IMR-90 (cell line): ENCODE measurements at regions not wholly inside any gene's neighbourhood (a gene's known extent, or its start where the extent isn't known, plus 50 kb on each side); places are given as distances from the start of the nearest gene placed in this dataset.

ENCODE experiments used
- BHLHE40 ChIP-seq: fragments of 150-350 bp; IDR thresholded peaks from 2 replicates; pipeline ENCODE4 v1.6.1; 2016; ENCODE audit warnings: mild to moderate bottlenecking, low read depth, low read length
- FOS ChIP-seq: fragments of 150-350 bp; IDR thresholded peaks from 2 replicates; pipeline ENCODE4 v1.6.1; 2016; ENCODE audit warnings: low read depth, low read length
- MAFK ChIP-seq: IDR thresholded peaks from 2 replicates; pipeline ENCODE4 v1.6.1; 2012; ENCODE audit warnings: low read depth, low read length, improper control_type of control experiment
- MAZ ChIP-seq: IDR thresholded peaks from 2 replicates; pipeline ENCODE4 v1.6.1; 2012; ENCODE audit warnings: low read depth, mild to moderate bottlenecking, low read length, improper control_type of control experiment, moderate library complexity, borderline replicate concordance
- MXI1 ChIP-seq: IDR thresholded peaks from 2 replicates; pipeline ENCODE4 v1.6.1; 2012; ENCODE audit warnings: low read depth, mild to moderate bottlenecking, low read length, moderate library complexity, borderline replicate concordance
- NFE2L2 ChIP-seq: fragments of 150-350 bp; IDR thresholded peaks from 2 replicates; pipeline ENCODE4 v1.6.1; 2016; ENCODE audit warnings: low read depth, mild to moderate bottlenecking, low read length
- POLR2A ChIP-seq: IDR thresholded peaks from 2 replicates; pipeline ENCODE4 v1.6.1; 2012; ENCODE audit warnings: mild to moderate bottlenecking, low read depth, low read length
- RAD21 ChIP-seq: IDR thresholded peaks from 2 replicates; pipeline ENCODE4 v1.6.1; 2012; ENCODE audit warnings: low read length, improper control_type of control experiment
- RCOR1 ChIP-seq: IDR thresholded peaks from 2 replicates; pipeline ENCODE4 v1.6.1; 2012; ENCODE audit warnings: mild to moderate bottlenecking, low read length, improper control_type of control experiment; ENCODE audit not compliant: insufficient replicate concordance
- RFX5 ChIP-seq: IDR thresholded peaks from 2 replicates; pipeline ENCODE4 v1.8.0; 2012; ENCODE audit warnings: low read depth, mild to moderate bottlenecking, low read length, moderate library complexity
- SMC3 ChIP-seq: fragments of 150-350 bp; IDR thresholded peaks from 2 replicates; pipeline ENCODE4 v1.6.1; 2016; ENCODE audit warnings: low read depth, mild to moderate bottlenecking, antibody characterized with exemption, low read length, moderate library complexity
- USF2 ChIP-seq: fragments of 150-350 bp; IDR thresholded peaks from 2 replicates; pipeline ENCODE4 v1.6.1; 2017; ENCODE audit warnings: mild to moderate bottlenecking, antibody characterized with exemption, low read length, low read depth
- TF ChIP-seq, protein P1 (sequence below): conservative IDR thresholded peaks from 2 replicates; pipeline ENCODE4 v1.5.1; 2012; ENCODE audit warnings: mild to moderate bottlenecking, low read depth, low read length, improper control_type of control experiment
- TF ChIP-seq, protein P2 (sequence below): fragments of 150-350 bp; IDR thresholded peaks from 2 replicates; pipeline ENCODE4 v1.6.1; 2016; ENCODE audit warnings: low read depth, mild to moderate bottlenecking, low read length, moderate library complexity, borderline replicate concordance

- TF ChIP-seq POLR2A (no peak), MAZ (no peak), USF2 (no peak), RFX5 (no peak), BHLHE40 (no peak), RAD21 (no peak), MXI1 (no peak), SMC3 (no peak), RCOR1 (no peak), FOS (no peak), MAFK (no peak), NFE2L2 (no peak)
- TF ChIP-seq, protein P1, sequence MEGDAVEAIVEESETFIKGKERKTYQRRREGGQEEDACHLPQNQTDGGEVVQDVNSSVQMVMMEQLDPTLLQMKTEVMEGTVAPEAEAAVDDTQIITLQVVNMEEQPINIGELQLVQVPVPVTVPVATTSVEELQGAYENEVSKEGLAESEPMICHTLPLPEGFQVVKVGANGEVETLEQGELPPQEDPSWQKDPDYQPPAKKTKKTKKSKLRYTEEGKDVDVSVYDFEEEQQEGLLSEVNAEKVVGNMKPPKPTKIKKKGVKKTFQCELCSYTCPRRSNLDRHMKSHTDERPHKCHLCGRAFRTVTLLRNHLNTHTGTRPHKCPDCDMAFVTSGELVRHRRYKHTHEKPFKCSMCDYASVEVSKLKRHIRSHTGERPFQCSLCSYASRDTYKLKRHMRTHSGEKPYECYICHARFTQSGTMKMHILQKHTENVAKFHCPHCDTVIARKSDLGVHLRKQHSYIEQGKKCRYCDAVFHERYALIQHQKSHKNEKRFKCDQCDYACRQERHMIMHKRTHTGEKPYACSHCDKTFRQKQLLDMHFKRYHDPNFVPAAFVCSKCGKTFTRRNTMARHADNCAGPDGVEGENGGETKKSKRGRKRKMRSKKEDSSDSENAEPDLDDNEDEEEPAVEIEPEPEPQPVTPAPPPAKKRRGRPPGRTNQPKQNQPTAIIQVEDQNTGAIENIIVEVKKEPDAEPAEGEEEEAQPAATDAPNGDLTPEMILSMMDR = no peak
- TF ChIP-seq, protein P2, sequence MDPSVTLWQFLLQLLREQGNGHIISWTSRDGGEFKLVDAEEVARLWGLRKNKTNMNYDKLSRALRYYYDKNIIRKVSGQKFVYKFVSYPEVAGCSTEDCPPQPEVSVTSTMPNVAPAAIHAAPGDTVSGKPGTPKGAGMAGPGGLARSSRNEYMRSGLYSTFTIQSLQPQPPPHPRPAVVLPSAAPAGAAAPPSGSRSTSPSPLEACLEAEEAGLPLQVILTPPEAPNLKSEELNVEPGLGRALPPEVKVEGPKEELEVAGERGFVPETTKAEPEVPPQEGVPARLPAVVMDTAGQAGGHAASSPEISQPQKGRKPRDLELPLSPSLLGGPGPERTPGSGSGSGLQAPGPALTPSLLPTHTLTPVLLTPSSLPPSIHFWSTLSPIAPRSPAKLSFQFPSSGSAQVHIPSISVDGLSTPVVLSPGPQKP = no peak
These were observed 217.2 kb downstream of the ARL4C start for GRCh38 chr2:234279637-234280036.
